ENCODE measurements at regions not wholly inside any gene's neighbourhood (a gene's known extent, or its start where the extent isn't known, plus 50 kb on each side); places are given as distances from the start of the nearest gene placed in this dataset.

DNA sequence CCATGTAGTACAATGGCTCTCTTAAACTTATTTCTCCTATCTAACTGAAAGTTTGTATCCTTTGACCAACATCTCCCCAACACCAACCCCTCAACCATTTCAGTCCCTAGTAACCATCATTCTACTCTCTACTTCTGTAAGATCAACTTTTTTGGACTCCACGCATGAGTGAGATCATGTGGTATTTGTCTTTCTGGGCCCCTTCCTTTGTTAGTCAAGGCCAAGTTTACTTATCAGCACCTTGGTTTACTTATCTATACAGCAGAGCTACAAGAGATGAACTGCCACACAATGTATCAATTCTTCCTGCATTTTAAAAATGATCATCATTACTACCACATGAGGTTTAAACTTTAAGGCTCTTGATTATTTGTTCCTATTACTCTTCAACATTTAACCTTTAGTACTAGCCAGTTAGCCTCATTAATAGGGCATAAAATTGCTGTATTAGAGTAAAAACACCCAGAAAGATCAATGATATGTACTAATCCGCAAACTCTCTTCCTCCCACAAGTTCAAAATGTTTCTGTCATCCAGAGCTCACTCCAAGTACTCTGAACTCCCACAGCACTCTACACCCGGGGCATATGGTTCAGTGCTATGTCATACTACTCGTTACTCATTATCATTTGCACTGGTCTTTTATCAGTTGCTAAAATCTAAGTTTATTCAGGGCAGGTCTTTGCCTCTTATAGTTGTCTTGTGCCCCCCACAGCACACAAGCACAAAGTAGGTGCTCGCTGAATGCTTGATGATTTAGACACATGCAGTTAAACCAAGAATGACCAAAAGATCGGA lies 145.7 kb upstream of the ADAMTS3 start:
- TF ChIP-seq, protein P1, sequence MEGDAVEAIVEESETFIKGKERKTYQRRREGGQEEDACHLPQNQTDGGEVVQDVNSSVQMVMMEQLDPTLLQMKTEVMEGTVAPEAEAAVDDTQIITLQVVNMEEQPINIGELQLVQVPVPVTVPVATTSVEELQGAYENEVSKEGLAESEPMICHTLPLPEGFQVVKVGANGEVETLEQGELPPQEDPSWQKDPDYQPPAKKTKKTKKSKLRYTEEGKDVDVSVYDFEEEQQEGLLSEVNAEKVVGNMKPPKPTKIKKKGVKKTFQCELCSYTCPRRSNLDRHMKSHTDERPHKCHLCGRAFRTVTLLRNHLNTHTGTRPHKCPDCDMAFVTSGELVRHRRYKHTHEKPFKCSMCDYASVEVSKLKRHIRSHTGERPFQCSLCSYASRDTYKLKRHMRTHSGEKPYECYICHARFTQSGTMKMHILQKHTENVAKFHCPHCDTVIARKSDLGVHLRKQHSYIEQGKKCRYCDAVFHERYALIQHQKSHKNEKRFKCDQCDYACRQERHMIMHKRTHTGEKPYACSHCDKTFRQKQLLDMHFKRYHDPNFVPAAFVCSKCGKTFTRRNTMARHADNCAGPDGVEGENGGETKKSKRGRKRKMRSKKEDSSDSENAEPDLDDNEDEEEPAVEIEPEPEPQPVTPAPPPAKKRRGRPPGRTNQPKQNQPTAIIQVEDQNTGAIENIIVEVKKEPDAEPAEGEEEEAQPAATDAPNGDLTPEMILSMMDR (IDR thresholded peaks at IDR 0.05; ENCODE audit: insufficient read depth, low read length), result no peak
- no peak for TF ChIP-seq SPI1 (IDR thresholded peaks at IDR 0.05; ENCODE audit: borderline replicate concordance, low read depth)
